Endodermal cell (in vitro differentiated cells): ENCODE measurements at regions not wholly inside any gene's neighbourhood (a gene's known extent, or its start where the extent isn't known, plus 50 kb on each side); places are given as distances from the start of the nearest gene placed in this dataset.
A peak's percentile ranks its signal among the peaks of the same experiment; 100 is the strongest.

Experiments
- DNase-seq: peaks from one replicate; pipeline ENCODE4 v3.0.0-alpha.2; 2017
- H3K27ac ChIP-seq: 2 replicates; pipeline ENCODE4 v1.5.1; 2013; ENCODE audit warnings: mild to moderate bottlenecking, low read depth, low read length, moderate library complexity
- H3K27me3 ChIP-seq: 2 replicates; pipeline ENCODE4 v1.6.1; 2013; ENCODE audit warnings: mild to moderate bottlenecking, low read length, moderate library complexity; ENCODE audit not compliant: insufficient read depth, control insufficient read depth, poor library complexity, severe bottlenecking
- H3K36me3 ChIP-seq: 2 replicates; pipeline ENCODE4 v1.7.0; 2013; ENCODE audit warnings: mild to moderate bottlenecking, low read length, moderate library complexity; ENCODE audit not compliant: control insufficient read depth, insufficient read depth
- H3K4me1 ChIP-seq: one replicate; pipeline ENCODE4 v1.7.0; 2013; ENCODE audit warnings: low read length; ENCODE audit not compliant: control insufficient read depth, insufficient read depth
- H3K4me3 ChIP-seq: 2 replicates; pipeline ENCODE4 v1.5.1; 2013; ENCODE audit warnings: mild to moderate bottlenecking, low read length, moderate library complexity
- H3K9ac ChIP-seq: 2 replicates; pipeline ENCODE4 v1.6.1; 2013; ENCODE audit warnings: mild to moderate bottlenecking, low read length, moderate library complexity; ENCODE audit not compliant: poor library complexity, severe bottlenecking; ENCODE audit errors: extremely low read depth
- H3K9me3 ChIP-seq: 2 replicates; pipeline ENCODE4 v1.6.1; 2013; ENCODE audit warnings: mild to moderate bottlenecking, low read length, moderate library complexity; ENCODE audit not compliant: control insufficient read depth
- H3K27ac Mint-ChIP-seq: 2 replicates; pipeline ENCODE4 v1.8.0; 2020; ENCODE audit warnings: mixed read lengths
- H3K27me3 Mint-ChIP-seq: 2 replicates; pipeline ENCODE4 v1.8.0; 2021; ENCODE audit warnings: mild to moderate bottlenecking, mixed read lengths; ENCODE audit not compliant: insufficient read depth
- H3K36me3 Mint-ChIP-seq: 2 replicates; pipeline ENCODE4 v1.8.0; 2020; ENCODE audit warnings: low read depth, mixed read lengths
- H3K4me1 Mint-ChIP-seq: 2 replicates; pipeline ENCODE4 v1.8.0; 2020; ENCODE audit warnings: mixed read lengths
- H3K4me3 Mint-ChIP-seq: 2 replicates; pipeline ENCODE4 v1.8.0; 2020; ENCODE audit warnings: mild to moderate bottlenecking, moderate library complexity, mixed read lengths
- H3K9me3 Mint-ChIP-seq: 2 replicates; pipeline ENCODE4 v1.8.0; 2020; ENCODE audit warnings: mild to moderate bottlenecking, mixed read lengths
- CTCF ChIP-seq: fragments of 200-600 bp; sonication (generic); conservative IDR thresholded peaks from 2 replicates; pipeline ENCODE4 v1.5.0; 2021; ENCODE audit warnings: antibody characterized with exemption, mild to moderate bottlenecking
- WGBS, 2 experiments: methylation state at CpG; one replicate each; pipeline versions ENCODE4 v1.1.5 to v1.1.7; 2013; ENCODE audit warnings: missing lambda C conversion rate in 2 of 2, mixed read lengths in 1 of 2; ENCODE audit not compliant: insufficient coverage in 1 of 2, insufficient read length in 1 of 2; 5-methylcytosine and 5-hydroxymethylcytosine counted together

- Histone ChIP-seq H3K4me3 (no peak overlapping the region), H3K36me3 (no peaks in the 10 kb centered on the region), H3K9ac (no peak overlapping the region), H3K27ac (no peak overlapping the region), H3K27me3 (no peaks in the 10 kb centered on the region), H3K4me1 (no peaks in the 10 kb centered on the region), H3K9me3 (no peaks in the 10 kb centered on the region)
- Mint-ChIP-seq H3K27me3 (peaks cover 6% of the 10 kb centered on the region), H3K4me1 (peaks cover 11% of the 10 kb centered on the region), H3K9me3 (no peaks in the 10 kb centered on the region), H3K27ac (no peak overlapping the region), H3K36me3 (no peaks in the 10 kb centered on the region), H3K4me3 (no peak overlapping the region)
- TF ChIP-seq CTCF = no peak
- 92 to 94% methylated on average over 5 to 9 of the region's 9 CpGs for WGBS, 2 experiments
- DNase-seq = no peak
Measured at GRCh38 chr3:56985460-56985859, 75.0 kb upstream of the SPATA12 start.

GRCh38 chr3:56983427-56983826, 77.0 kb upstream of the SPATA12 start:
- H3K36me3 ChIP-seq = no peaks in the 10 kb centered on the region
- Mint-ChIP-seq H3K27me3 (no peaks in the 10 kb centered on the region), H3K36me3 (no peaks in the 10 kb centered on the region), H3K4me1 (peaks cover 3% of the 10 kb centered on the region), H3K9me3 (no peaks in the 10 kb centered on the region), H3K27ac (peak overlapping the region; percentile 75), H3K4me3 (no peak overlapping the region)
- no peak for TF ChIP-seq CTCF
- H3K4me1 ChIP-seq = no peaks in the 10 kb centered on the region
- no peak overlapping the region for H3K27ac ChIP-seq
- H3K9me3 ChIP-seq = no peaks in the 10 kb centered on the region
- WGBS, 2 experiments = 93 to 97% methylated on average over 3 to 8 of the region's 8 CpGs
- H3K9ac ChIP-seq = no peak overlapping the region
- no peak overlapping the region for H3K4me3 ChIP-seq
- DNase-seq = no peak
- H3K27me3 ChIP-seq = no peaks in the 10 kb centered on the region

GRCh38 chr3:56981445-56982230, 78.8 kb upstream of the SPATA12 start:
- Mint-ChIP-seq H3K27me3 (no peaks in the 10 kb centered on the region), H3K9me3 (no peaks in the 10 kb centered on the region), H3K27ac (no peak overlapping the region), H3K4me1 (no peaks in the 10 kb centered on the region), H3K4me3 (no peak overlapping the region), H3K36me3 (no peaks in the 10 kb centered on the region)
- H3K9ac ChIP-seq = no peak overlapping the region
- H3K4me3 ChIP-seq = no peak overlapping the region
- H3K4me1 ChIP-seq = no peaks in the 10 kb centered on the region
- DNase-seq = no peak
- 50 to 75% methylated on average over 1 to 2 of the region's 2 CpGs for WGBS, 2 experiments
- H3K36me3 ChIP-seq = no peaks in the 10 kb centered on the region
- no peaks in the 10 kb centered on the region for H3K27me3 ChIP-seq
- H3K27ac ChIP-seq = no peak overlapping the region
- no peaks in the 10 kb centered on the region for H3K9me3 ChIP-seq
- no peak for TF ChIP-seq CTCF
